ENCODE measurements at regions not wholly inside any gene's neighbourhood (a gene's known extent, or its start where the extent isn't known, plus 50 kb on each side); places are given as distances from the start of the nearest gene placed in this dataset.

DNA sequence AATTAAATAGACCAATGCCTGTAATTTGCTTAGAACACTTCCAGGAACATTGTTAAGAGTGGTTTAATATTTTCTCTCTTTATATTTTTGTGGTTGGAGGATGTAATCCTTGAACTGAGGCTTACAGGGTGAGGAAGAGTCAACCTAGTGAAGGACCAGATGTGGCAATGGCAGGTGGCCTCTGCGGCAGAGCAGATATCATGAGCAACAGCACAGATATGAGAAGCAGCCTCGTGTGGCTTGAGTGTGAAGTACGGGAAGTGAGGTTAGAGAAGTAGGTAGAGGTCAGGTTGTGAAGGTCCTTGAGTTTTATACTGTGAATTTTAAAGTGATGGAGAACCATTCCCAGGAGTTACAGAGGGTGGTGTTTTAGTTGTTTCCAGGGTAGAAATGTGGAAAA is 417.6 kb upstream of the SUCLG2 start:
- ATAC-seq, result no peak

DNA sequence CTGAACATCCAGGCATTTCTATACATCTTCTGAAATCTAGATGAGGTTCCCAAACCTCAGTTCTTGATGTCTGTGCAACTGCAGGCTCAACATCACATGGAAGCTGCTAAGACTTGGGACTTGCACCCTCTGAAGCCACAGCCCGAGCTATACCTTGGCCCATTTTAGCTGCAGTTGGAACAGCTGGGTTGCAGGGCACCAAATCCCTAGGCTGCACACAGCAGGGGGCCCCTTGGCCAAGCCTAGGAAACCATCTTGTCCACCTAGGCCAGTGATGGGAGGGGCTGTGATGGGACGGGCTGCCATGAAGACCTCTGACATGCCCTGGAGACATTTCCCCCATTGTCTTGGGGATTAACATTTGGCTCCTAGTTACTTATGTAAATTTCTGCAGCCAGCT is 415.8 kb upstream of the SUCLG2 start:
- no peak for TF ChIP-seq ESRRG (CRISPR knock-in tag; IDR thresholded peaks at IDR 0.05)
- TF ChIP-seq OSR1 (CRISPR knock-in tag; IDR thresholded peaks at IDR 0.05), result no peak
- no peak for ATAC-seq

More for the DNA sequence above, 417.6 kb upstream of the SUCLG2 start:
- TF ChIP-seq RARB (CRISPR knock-in tag; IDR thresholded peaks at IDR 0.05), result no peak
- TF ChIP-seq, protein P1, sequence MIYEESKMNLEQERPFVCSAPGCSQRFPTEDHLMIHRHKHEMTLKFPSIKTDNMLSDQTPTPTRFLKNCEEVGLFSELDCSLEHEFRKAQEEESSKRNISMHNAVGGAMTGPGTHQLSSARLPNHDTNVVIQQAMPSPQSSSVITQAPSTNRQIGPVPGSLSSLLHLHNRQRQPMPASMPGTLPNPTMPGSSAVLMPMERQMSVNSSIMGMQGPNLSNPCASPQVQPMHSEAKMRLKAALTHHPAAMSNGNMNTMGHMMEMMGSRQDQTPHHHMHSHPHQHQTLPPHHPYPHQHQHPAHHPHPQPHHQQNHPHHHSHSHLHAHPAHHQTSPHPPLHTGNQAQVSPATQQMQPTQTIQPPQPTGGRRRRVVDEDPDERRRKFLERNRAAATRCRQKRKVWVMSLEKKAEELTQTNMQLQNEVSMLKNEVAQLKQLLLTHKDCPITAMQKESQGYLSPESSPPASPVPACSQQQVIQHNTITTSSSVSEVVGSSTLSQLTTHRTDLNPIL (CRISPR knock-in tag; IDR thresholded peaks at IDR 0.05; ENCODE audit: low read depth), result no peak
- no peak for TF ChIP-seq CSDC2 (CRISPR knock-in tag; IDR thresholded peaks at IDR 0.05)

DNA sequence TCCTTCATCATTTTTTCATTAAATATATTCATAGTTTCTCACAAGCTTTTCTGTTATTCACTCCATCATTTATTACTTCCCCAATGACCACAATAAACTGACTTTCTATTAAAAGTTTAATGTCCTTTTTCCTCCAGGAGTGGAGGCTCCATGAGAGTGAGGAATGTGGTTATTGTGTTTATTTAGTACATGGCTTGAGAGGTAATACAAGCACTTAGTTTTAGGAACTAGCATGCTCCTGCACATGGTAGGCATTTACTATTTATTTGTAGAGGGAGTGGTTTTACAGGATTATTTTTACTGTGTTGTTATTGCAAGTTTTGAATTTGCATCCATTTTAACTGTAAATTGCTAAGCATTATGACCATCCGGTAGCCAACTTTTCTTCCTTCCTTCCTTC is 412.9 kb upstream of the SUCLG2 start:
- no peak for TF ChIP-seq CSDC2 (CRISPR knock-in tag; IDR thresholded peaks at IDR 0.05)
- no peak for TF ChIP-seq TCF4 (CRISPR knock-in tag; IDR thresholded peaks at IDR 0.05; ENCODE audit: borderline replicate concordance)
- no peak for TF ChIP-seq BACH2 (CRISPR knock-in tag; IDR thresholded peaks at IDR 0.05; ENCODE audit: borderline replicate concordance)
- ATAC-seq, result no peak

DNA sequence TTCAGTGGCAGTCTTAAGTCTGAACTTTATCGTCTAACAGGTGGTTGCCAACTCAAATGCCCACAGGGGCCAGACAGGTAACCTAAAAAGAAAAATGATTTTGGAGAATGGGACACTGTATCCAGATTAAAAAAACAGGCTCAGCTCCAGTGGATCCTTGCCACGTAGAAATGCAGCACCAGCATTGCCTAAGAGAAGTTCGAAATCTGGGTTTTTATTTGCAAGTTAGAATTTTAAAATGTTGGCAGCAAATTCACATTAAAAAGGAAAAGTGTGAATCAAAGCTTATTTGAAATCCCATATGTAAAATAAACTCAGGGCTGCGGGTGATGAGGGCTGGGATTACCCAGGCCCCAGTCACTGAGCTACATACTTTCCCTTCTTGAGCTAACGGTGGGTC is 408.5 kb upstream of the SUCLG2 start:
- ATAC-seq, result no peak
- TF ChIP-seq ZFP3 (CRISPR knock-in tag; IDR thresholded peaks at IDR 0.05) (no peak), GLIS3 (CRISPR knock-in tag; IDR thresholded peaks at IDR 0.05) (no peak)
- TF ChIP-seq, protein P2, sequence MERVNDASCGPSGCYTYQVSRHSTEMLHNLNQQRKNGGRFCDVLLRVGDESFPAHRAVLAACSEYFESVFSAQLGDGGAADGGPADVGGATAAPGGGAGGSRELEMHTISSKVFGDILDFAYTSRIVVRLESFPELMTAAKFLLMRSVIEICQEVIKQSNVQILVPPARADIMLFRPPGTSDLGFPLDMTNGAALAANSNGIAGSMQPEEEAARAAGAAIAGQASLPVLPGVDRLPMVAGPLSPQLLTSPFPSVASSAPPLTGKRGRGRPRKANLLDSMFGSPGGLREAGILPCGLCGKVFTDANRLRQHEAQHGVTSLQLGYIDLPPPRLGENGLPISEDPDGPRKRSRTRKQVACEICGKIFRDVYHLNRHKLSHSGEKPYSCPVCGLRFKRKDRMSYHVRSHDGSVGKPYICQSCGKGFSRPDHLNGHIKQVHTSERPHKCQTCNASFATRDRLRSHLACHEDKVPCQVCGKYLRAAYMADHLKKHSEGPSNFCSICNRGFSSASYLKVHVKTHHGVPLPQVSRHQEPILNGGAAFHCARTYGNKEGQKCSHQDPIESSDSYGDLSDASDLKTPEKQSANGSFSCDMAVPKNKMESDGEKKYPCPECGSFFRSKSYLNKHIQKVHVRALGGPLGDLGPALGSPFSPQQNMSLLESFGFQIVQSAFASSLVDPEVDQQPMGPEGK (CRISPR knock-in tag; IDR thresholded peaks at IDR 0.05; ENCODE audit: borderline replicate concordance), result no peak

DNA sequence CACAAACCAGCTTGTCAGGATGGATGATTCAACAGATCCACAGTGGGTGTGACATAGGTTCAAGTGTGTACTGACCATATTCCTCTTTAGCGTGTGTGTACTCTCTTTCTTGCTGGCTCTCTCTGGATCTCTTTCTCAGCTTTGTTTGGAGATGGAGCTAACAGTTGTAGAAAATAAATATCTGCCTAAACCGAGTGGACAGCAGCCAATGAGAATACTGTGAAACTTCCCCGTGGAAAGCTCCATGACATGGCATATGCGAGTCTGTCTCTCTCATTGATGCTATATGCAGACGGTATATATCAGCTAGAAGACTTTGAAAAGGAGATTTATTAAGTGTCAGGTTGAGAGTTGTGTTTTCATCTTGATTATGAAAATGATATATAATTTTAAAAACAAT is 406.5 kb upstream of the SUCLG2 start:
- TF ChIP-seq, protein P3, sequence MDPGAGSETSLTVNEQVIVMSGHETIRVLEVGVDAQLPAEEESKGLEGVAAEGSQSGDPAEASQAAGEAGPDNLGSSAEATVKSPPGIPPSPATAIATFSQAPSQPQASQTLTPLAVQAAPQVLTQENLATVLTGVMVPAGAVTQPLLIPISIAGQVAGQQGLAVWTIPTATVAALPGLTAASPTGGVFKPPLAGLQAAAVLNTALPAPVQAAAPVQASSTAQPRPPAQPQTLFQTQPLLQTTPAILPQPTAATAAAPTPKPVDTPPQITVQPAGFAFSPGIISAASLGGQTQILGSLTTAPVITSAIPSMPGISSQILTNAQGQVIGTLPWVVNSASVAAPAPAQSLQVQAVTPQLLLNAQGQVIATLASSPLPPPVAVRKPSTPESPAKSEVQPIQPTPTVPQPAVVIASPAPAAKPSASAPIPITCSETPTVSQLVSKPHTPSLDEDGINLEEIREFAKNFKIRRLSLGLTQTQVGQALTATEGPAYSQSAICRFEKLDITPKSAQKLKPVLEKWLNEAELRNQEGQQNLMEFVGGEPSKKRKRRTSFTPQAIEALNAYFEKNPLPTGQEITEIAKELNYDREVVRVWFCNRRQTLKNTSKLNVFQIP (CRISPR knock-in tag; IDR thresholded peaks at IDR 0.05; ENCODE audit: borderline replicate concordance, low read depth), result no peak
- TF ChIP-seq SNAI2 (CRISPR knock-in tag; IDR thresholded peaks at IDR 0.05) (no peak), GLIS3 (CRISPR knock-in tag; IDR thresholded peaks at IDR 0.05) (no peak), TCF4 (CRISPR knock-in tag; IDR thresholded peaks at IDR 0.05; ENCODE audit: borderline replicate concordance) (no peak)

DNA sequence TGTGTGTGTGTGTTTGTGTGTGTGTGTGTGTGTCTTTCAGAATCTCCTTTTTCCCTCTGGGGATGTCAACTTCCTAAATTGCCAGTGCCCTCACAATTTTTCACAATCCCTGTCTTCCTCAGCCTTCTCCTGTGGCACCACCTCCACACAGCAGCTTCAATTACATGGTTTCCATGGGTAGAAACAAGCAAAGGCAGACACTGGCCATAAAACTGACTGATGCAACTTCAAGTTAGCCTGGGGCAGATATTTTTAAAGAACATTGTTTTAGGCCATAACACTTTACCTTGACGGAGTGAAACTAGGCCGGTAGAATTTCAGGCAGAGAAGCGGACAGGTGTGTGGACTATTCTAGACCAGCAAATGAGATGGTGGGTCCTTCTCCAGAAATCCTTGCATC is 405.8 kb upstream of the SUCLG2 start:
- TF ChIP-seq ZNF70 (CRISPR knock-in tag; IDR thresholded peaks at IDR 0.05), result no peak
- no peak for ATAC-seq

More for the DNA sequence above, 406.5 kb upstream of the SUCLG2 start:
- ATAC-seq, result no peak

DNA sequence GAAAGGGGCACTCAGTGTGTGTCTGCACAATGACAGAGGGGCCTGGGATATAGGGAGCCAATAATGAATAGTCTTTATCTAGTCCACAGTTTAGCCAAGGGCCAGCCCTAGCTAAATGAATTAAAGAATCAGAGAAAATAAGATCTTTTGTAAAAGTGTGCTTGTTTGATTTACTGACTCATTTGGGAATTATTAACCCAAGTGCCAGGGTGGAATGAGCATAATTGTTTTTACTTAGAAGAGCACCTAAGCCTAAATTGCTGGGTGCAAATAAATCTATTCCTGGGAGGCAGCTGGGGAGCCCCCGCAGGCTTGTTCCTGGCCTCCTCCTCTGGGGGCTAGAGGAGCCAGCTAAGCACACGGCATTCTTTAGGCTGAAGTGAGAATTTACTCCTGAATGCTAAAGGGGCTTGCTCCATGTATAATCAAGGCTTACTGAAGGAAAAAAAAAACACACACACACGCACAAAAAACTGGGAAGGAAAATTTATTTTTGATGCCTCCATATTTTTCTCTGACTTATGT is 405.3 kb upstream of the SUCLG2 start:
- ATAC-seq, result no peak
- TF ChIP-seq, protein P4, sequence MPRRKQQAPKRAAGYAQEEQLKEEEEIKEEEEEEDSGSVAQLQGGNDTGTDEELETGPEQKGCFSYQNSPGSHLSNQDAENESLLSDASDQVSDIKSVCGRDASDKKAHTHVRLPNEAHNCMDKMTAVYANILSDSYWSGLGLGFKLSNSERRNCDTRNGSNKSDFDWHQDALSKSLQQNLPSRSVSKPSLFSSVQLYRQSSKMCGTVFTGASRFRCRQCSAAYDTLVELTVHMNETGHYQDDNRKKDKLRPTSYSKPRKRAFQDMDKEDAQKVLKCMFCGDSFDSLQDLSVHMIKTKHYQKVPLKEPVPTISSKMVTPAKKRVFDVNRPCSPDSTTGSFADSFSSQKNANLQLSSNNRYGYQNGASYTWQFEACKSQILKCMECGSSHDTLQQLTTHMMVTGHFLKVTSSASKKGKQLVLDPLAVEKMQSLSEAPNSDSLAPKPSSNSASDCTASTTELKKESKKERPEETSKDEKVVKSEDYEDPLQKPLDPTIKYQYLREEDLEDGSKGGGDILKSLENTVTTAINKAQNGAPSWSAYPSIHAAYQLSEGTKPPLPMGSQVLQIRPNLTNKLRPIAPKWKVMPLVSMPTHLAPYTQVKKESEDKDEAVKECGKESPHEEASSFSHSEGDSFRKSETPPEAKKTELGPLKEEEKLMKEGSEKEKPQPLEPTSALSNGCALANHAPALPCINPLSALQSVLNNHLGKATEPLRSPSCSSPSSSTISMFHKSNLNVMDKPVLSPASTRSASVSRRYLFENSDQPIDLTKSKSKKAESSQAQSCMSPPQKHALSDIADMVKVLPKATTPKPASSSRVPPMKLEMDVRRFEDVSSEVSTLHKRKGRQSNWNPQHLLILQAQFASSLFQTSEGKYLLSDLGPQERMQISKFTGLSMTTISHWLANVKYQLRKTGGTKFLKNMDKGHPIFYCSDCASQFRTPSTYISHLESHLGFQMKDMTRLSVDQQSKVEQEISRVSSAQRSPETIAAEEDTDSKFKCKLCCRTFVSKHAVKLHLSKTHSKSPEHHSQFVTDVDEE (CRISPR knock-in tag; IDR thresholded peaks at IDR 0.05), result no peak
- TF ChIP-seq, protein P5, sequence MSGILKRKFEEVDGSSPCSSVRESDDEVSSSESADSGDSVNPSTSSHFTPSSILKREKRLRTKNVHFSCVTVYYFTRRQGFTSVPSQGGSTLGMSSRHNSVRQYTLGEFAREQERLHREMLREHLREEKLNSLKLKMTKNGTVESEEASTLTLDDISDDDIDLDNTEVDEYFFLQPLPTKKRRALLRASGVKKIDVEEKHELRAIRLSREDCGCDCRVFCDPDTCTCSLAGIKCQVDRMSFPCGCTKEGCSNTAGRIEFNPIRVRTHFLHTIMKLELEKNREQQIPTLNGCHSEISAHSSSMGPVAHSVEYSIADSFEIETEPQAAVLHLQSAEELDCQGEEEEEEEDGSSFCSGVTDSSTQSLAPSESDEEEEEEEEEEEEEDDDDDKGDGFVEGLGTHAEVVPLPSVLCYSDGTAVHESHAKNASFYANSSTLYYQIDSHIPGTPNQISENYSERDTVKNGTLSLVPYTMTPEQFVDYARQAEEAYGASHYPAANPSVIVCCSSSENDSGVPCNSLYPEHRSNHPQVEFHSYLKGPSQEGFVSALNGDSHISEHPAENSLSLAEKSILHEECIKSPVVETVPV (CRISPR knock-in tag; IDR thresholded peaks at IDR 0.05), result no peak
- TF ChIP-seq RARB (CRISPR knock-in tag; IDR thresholded peaks at IDR 0.05) (no peak), SNAI2 (CRISPR knock-in tag; IDR thresholded peaks at IDR 0.05) (no peak), ESRRG (CRISPR knock-in tag; IDR thresholded peaks at IDR 0.05) (no peak), BACH2 (CRISPR knock-in tag; IDR thresholded peaks at IDR 0.05; ENCODE audit: borderline replicate concordance) (no peak), ZNF70 (CRISPR knock-in tag; IDR thresholded peaks at IDR 0.05) (no peak), ARNTL (CRISPR knock-in tag; IDR thresholded peaks at IDR 0.05; ENCODE audit: borderline replicate concordance, low read depth) (no peak), ZNF565 (CRISPR knock-in tag; conservative IDR thresholded peaks at IDR 0.05; ENCODE audit: low read depth) (no peak), CSDC2 (CRISPR knock-in tag; IDR thresholded peaks at IDR 0.05) (no peak), ZC3H10 (CRISPR knock-in tag; IDR thresholded peaks at IDR 0.05) (no peak), GLIS3 (CRISPR knock-in tag; IDR thresholded peaks at IDR 0.05) (no peak)
- TF ChIP-seq, protein P3 (CRISPR knock-in tag; IDR thresholded peaks at IDR 0.05; ENCODE audit: borderline replicate concordance, low read depth), result no peak

Data from SK-N-SH treated with all-trans-retinoic acid at 6 μM for 48 hours (cell line).